HAP-1 (cell line): ENCODE measurements at regions not wholly inside any gene's neighbourhood (a gene's known extent, or its start where the extent isn't known, plus 50 kb on each side); places are given as distances from the start of the nearest gene placed in this dataset.
A peak's percentile ranks its signal among the peaks of the same experiment; 100 is the strongest.

ENCODE experiments used
- DNase-seq, 2 experiments: peaks; one replicate each; pipeline ENCODE4 v3.0.0-alpha.2; 2016 to 2020; ENCODE audit warnings: low spot score in 2 of 2
- H3K27me3 ChIP-seq: fragments of 250-450 bp; sonication (Bioruptor Pico); 2 replicates; pipeline ENCODE4 v1.5.1; 2020; ENCODE audit warnings: low read depth, mild to moderate bottlenecking, moderate library complexity
- H3K36me3 ChIP-seq: fragments of 250-450 bp; sonication (Bioruptor Pico); replicated peaks from 2 replicates; pipeline ENCODE4 v1.5.1; 2020; ENCODE audit warnings: mild to moderate bottlenecking
- H3K4me1 ChIP-seq: fragments of 250-450 bp; sonication (Bioruptor Pico); 2 replicates; pipeline ENCODE4 v1.5.1; 2020; ENCODE audit warnings: mild to moderate bottlenecking
- H3K4me3 ChIP-seq: fragments of 250-450 bp; sonication (Bioruptor Pico); 2 replicates; pipeline ENCODE4 v1.5.1; 2020; ENCODE audit warnings: mild to moderate bottlenecking, moderate library complexity
- H3K9me3 ChIP-seq: fragments of 250-450 bp; sonication (Bioruptor Pico); 2 replicates; pipeline ENCODE4 v1.5.1; 2020; ENCODE audit warnings: mild to moderate bottlenecking, moderate library complexity
- in situ Hi-C: fragments of 300-500 bp; cut with MboI; formaldehyde crosslinking; loops from 3 replicates; pipeline ENCODE4 v1.14.3; 2020; ENCODE audit warnings: low sequenced_read_pairs, inconsistent platforms, mixed read lengths

DNA sequence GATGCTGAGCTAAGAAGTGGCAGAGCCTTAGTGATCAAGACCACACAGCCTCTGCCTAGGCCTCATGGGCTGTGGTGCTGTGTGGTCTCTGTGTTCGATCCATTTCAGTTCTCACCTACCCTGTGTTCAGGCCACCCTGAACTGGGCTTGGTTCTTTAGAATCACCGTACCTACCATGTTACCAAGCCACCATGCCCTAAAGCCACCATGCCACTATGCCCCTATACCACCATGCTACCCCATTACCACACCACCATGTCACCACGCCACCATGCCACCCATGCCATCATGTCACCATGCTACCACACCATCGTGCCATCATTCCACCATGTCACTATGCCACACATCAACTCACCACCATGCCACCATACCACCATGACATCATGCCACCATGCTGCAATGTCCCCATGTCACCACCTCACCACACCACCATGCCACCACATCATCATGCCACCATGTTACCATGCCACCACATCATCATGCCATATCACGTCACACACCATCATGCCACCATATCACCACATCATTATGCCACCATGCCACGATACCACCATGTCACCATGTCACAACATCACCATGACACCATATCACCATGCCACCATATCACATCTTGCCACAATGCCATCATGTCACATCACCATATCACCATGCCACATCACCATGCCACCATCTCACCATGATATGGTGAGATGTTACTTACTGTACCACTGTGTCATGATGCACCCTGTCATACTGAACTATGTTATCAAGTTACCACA lies 191.0 kb upstream of the ARL4C start:
- Histone ChIP-seq H3K9me3 (no peaks in the 10 kb centered on the region), H3K27me3 (no peaks in the 10 kb centered on the region), H3K36me3 (no peaks in the 10 kb centered on the region), H3K4me1 (peaks cover 42% of the 10 kb centered on the region), H3K4me3 (no peak overlapping the region)
- DNase-seq: no peak
- in situ Hi-C loops: no loop called here

- H3K27me3 ChIP-seq: no peaks in the 10 kb centered on the region
- in situ Hi-C loops: no loop called here
- H3K4me1 ChIP-seq: peaks cover 36% of the 10 kb centered on the region
- peak; percentile 75 to 78 for DNase-seq
- no peaks in the 10 kb centered on the region for H3K36me3 ChIP-seq
- H3K4me3 ChIP-seq: no peak overlapping the region
- H3K9me3 ChIP-seq: no peaks in the 10 kb centered on the region
Measured at GRCh38 chr2:234686088-234686890, 189.4 kb upstream of the ARL4C start.

- DNase-seq: no peak
- H3K27me3 ChIP-seq: no peaks in the 10 kb centered on the region
- peaks cover 27% of the 10 kb centered on the region for H3K4me1 ChIP-seq
- no peaks in the 10 kb centered on the region for H3K9me3 ChIP-seq
- in situ Hi-C loops: no loop called here
- no peaks in the 10 kb centered on the region for H3K36me3 ChIP-seq
- H3K4me3 ChIP-seq: no peak overlapping the region
Measured at GRCh38 chr2:234684466-234684865, 187.6 kb upstream of the ARL4C start.

DNA sequence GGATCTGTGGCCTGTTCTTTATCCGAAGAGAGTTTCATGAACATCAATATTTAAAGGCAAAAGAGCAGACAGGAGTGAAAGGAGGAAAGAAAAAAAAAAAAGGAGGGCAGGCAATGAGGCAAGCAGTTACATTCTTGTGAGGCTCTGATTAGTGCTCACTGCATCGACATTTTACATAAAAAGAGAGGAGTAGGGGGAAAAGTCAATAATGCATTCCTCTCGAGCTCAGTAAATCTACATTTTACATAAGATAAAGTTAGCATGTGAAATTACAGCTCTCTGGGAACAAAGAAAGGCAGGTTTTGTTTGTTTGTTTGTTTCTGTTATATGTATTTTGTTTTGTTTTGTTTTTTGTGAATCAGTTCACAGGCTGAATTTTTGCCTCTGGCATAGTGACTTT lies 187.1 kb upstream of the ARL4C start:
- no peak overlapping the region for H3K4me3 ChIP-seq

DNA sequence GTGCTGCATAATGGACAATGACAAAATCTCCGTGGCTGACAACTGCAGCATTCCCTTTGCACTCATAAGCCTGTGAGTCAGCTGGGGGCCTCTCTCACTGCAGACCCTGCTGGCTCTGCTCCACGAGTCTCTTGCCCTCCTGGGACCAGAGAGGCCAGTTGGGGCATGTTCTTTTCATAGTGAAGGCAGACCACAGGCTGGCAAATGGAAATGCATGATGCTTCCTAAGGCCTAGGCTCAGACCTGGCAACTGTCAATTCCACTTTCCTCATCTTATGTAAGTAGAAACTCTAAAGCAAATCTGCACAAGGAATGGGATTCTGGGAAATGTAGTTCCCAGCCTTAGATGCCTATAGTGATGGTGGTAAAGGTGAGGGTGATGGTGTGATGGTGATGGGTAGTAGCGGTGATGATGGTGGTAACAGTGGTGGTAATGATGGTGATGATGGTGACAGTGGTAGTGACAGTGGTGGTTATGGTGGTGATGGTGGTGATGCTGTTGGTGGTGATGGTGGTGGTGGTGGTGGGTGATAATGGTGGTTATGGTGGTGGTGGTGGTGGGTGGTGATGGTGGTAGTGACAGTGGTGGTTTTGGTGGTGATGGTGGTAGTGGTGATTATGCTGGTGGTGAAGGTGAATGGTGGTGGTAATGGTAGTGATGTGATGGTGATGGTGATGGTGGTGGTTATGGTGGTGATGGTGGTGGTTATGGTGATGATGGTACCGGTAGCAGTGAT lies 185.8 kb upstream of the ARL4C start:
- Histone ChIP-seq H3K36me3 (no peaks in the 10 kb centered on the region), H3K4me1 (peaks cover 27% of the 10 kb centered on the region), H3K4me3 (no peak overlapping the region), H3K9me3 (no peaks in the 10 kb centered on the region), H3K27me3 (no peaks in the 10 kb centered on the region)
- DNase-seq: no peak
- in situ Hi-C loops: no loop called here

More for the DNA sequence above, 187.1 kb upstream of the ARL4C start:
- Histone ChIP-seq H3K27me3 (no peaks in the 10 kb centered on the region), H3K4me1 (peaks cover 27% of the 10 kb centered on the region), H3K36me3 (no peaks in the 10 kb centered on the region), H3K9me3 (no peaks in the 10 kb centered on the region)
- in situ Hi-C loops: no loop called here
- DNase-seq: no peak

- Histone ChIP-seq H3K9me3 (no peaks in the 10 kb centered on the region), H3K27me3 (no peaks in the 10 kb centered on the region), H3K4me3 (no peak overlapping the region), H3K4me1 (peaks cover 26% of the 10 kb centered on the region), H3K36me3 (no peaks in the 10 kb centered on the region)
- in situ Hi-C loops: no loop called here
- DNase-seq: no peak
Measured at GRCh38 chr2:234680688-234681619, 184.1 kb upstream of the ARL4C start.

GRCh38 chr2:234679741-234680687 lies 183.1 kb upstream of the ARL4C start:
- Histone ChIP-seq H3K4me1 (peaks cover 20% of the 10 kb centered on the region), H3K4me3 (no peak overlapping the region), H3K27me3 (no peaks in the 10 kb centered on the region), H3K36me3 (no peaks in the 10 kb centered on the region), H3K9me3 (no peaks in the 10 kb centered on the region)
- DNase-seq: no peak
- in situ Hi-C loops: no loop called here

GRCh38 chr2:234679301-234679740 lies 182.4 kb upstream of the ARL4C start:
- Histone ChIP-seq H3K9me3 (no peaks in the 10 kb centered on the region), H3K36me3 (no peaks in the 10 kb centered on the region), H3K4me3 (no peak overlapping the region), H3K27me3 (no peaks in the 10 kb centered on the region), H3K4me1 (peaks cover 19% of the 10 kb centered on the region)
- DNase-seq: no peak
- in situ Hi-C loops: no loop called here

GRCh38 chr2:234678711-234679110 lies 181.8 kb upstream of the ARL4C start:
- H3K4me1 ChIP-seq: peaks cover 13% of the 10 kb centered on the region
- no peak overlapping the region for H3K4me3 ChIP-seq
- H3K27me3 ChIP-seq: no peaks in the 10 kb centered on the region
- H3K9me3 ChIP-seq: no peaks in the 10 kb centered on the region
- H3K36me3 ChIP-seq: no peaks in the 10 kb centered on the region
- in situ Hi-C loops: no loop called here
- no peak for DNase-seq

DNA sequence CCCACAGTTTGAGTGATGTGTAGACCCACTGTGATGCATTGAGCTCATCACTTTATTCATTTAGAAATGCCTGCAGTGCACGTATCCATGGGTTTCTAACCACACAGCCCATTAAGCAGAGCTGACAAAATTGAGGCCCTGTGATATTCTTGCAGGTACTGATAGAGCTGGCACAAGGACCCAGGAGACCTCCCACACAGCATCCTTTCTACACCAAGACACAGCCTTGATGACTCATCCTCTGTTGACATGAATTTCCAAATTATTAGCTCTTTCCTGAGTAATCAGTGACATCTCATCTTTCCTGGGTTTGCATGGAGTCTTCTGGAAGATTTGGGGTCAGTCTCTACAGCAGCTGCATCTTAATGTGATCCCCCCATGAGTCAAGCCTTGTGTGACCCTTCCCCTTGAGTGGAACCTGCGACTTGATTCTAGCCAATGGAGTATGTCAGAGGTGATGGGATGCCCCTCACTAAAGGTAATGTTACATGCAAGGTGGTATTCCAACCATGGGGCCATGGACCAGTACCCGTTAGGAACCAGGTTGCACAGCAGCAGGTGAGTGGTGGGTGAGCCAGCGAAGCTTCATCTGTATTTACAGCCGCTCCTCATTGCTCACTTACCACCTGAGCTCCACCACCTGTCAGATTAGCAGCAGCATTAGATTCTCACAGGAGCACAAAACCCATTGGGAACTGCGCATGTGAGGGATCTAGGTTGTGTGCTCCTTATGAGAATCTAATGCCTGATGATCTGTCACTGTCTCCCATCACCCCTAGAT lies 181.1 kb upstream of the ARL4C start:
- no peaks in the 10 kb centered on the region for H3K9me3 ChIP-seq
- no peaks in the 10 kb centered on the region for H3K27me3 ChIP-seq
- no peak overlapping the region for H3K4me3 ChIP-seq
- DNase-seq: no peak
- in situ Hi-C loops: no loop called here
- no peaks in the 10 kb centered on the region for H3K36me3 ChIP-seq
- peaks cover 13% of the 10 kb centered on the region for H3K4me1 ChIP-seq

- H3K4me1 ChIP-seq: peaks cover 13% of the 10 kb centered on the region
- no peak overlapping the region for H3K4me3 ChIP-seq
- no peaks in the 10 kb centered on the region for H3K9me3 ChIP-seq
- no peaks in the 10 kb centered on the region for H3K36me3 ChIP-seq
- in situ Hi-C loops: no loop called here
- H3K27me3 ChIP-seq: no peaks in the 10 kb centered on the region
- DNase-seq: peak; percentile 27 to 64
Measured at GRCh38 chr2:234676783-234677450, 180.0 kb upstream of the ARL4C start.
